ENCODE measurements at regions not wholly inside any gene's neighbourhood (a gene's known extent, or its start where the extent isn't known, plus 50 kb on each side); places are given as distances from the start of the nearest gene placed in this dataset.

- Mint-ChIP-seq H3K4me3 (no peak overlapping the region), H3K36me3 (ENCODE audit: low read depth) (no peaks in the 10 kb centered on the region), H3K4me1 (peaks cover 13% of the 10 kb centered on the region; the same call in 2 of the 3 replicates), H3K27ac (no peak overlapping the region), H3K9me3 (no peaks in the 10 kb centered on the region), H3K27me3 (ENCODE audit: insufficient read depth, low read depth, poor library complexity) (no peaks in the 10 kb centered on the region)
- H3K27me3 ChIP-seq (ENCODE audit: insufficient read depth), result no peaks in the 10 kb centered on the region
- peak overlapping the region; percentile 66; the same call in 1 of the 2 replicates for H2AFZ ChIP-seq
- H3K36me3 ChIP-seq (ENCODE audit: insufficient read depth), result no peaks in the 10 kb centered on the region
- peaks cover 4% of the 10 kb centered on the region for H3K4me1 ChIP-seq (ENCODE audit: insufficient read depth)
- DNase-seq (ENCODE audit: low spot score) (no peak), ATAC-seq (no peak)
- peaks cover 14% of the 10 kb centered on the region; the same call in 1 of the 2 replicates for H3K9me2 ChIP-seq (ENCODE audit: insufficient read depth)
- H3F3A ChIP-seq (replicated peaks; ENCODE audit: low read depth), result no peaks in the 10 kb centered on the region
- H3K79me2 ChIP-seq (replicated peaks; ENCODE audit: insufficient read depth), result no peaks in the 10 kb centered on the region
- TF ChIP-seq ETS1 (IDR thresholded peaks at IDR 0.05), result no peak
- TF ChIP-seq POLR2AphosphoS5 (IDR thresholded peaks at IDR 0.05; ENCODE audit: low read depth), result no peak
- TF ChIP-seq REST (IDR thresholded peaks at IDR 0.05; ENCODE audit: unreplicated experiment), result no peak
- no peak for TF ChIP-seq JUNB (IDR thresholded peaks at IDR 0.05; ENCODE audit: unreplicated experiment)
- TF ChIP-seq CREB1 (CRISPR knock-in tag; IDR thresholded peaks at IDR 0.05; ENCODE audit: low read depth), result no peak
- no peak for TF ChIP-seq NANOG (IDR thresholded peaks at IDR 0.05; ENCODE audit: borderline replicate concordance)
- TF ChIP-seq STAT1 (IDR thresholded peaks at IDR 0.05; ENCODE audit: unreplicated experiment), result no peak
- TF ChIP-seq ZNF331 (CRISPR knock-in tag; IDR thresholded peaks at IDR 0.05; ENCODE audit: low read depth), result no peak
- TF ChIP-seq ZNF462 (CRISPR knock-in tag; IDR thresholded peaks at IDR 0.05), result no peak
- TF ChIP-seq ZNF114 (CRISPR knock-in tag; IDR thresholded peaks at IDR 0.05), result no peak
- no peaks in the 10 kb centered on the region for H4K20me1 ChIP-seq (replicated peaks; ENCODE audit: insufficient read depth)
- no peak overlapping the region for H3K27ac ChIP-seq (ENCODE audit: low read depth)
- no peak overlapping the region for H3K4me3 ChIP-seq
- no peak overlapping the region for H3K4me2 ChIP-seq
Measured at GRCh38 chr10:59073456-59074053, 102.9 kb upstream of the PHYHIPL start.

Measured in GM23338 (cell line).